ENCODE measurements at regions not wholly inside any gene's neighbourhood (a gene's known extent, or its start where the extent isn't known, plus 50 kb on each side); places are given as distances from the start of the nearest gene placed in this dataset.

- no peak overlapping the region for H3K4me3 ChIP-seq (ENCODE audit: low read length)
- DNase-seq (ENCODE audit: low read depth) = no peak
- TF ChIP-seq CTCF (conservative IDR thresholded peaks at IDR 0.05; ENCODE audit: low read length) = no peak
Observed at GRCh38 chr14:34350903-34351302, 111.1 kb downstream of the SPTSSA start.

- no peak overlapping the region for H3K4me3 ChIP-seq (ENCODE audit: low read length)
- no peak for TF ChIP-seq CTCF (conservative IDR thresholded peaks at IDR 0.05; ENCODE audit: low read length)
- DNase-seq (ENCODE audit: low read depth) = no peak
Observed at GRCh38 chr14:34348592-34348991, 113.4 kb downstream of the SPTSSA start.

- no peak for TF ChIP-seq CTCF (conservative IDR thresholded peaks at IDR 0.05; ENCODE audit: low read length)
- no peak for DNase-seq (ENCODE audit: low read depth)
- no peak overlapping the region for H3K4me3 ChIP-seq (ENCODE audit: low read length)
Observed at GRCh38 chr14:34347683-34348082, 114.4 kb downstream of the SPTSSA start.

- no peak for DNase-seq (ENCODE audit: low read depth)
- no peak for TF ChIP-seq CTCF (conservative IDR thresholded peaks at IDR 0.05; ENCODE audit: low read length)
- no peak overlapping the region for H3K4me3 ChIP-seq (ENCODE audit: low read length)
Observed at GRCh38 chr14:34345718-34346465, 116.1 kb downstream of the SPTSSA start.

GRCh38 chr14:34344318-34344717, 117.7 kb downstream of the SPTSSA start:
- no peak for TF ChIP-seq CTCF (conservative IDR thresholded peaks at IDR 0.05; ENCODE audit: low read length)
- DNase-seq (ENCODE audit: low read depth) = no peak
- H3K4me3 ChIP-seq (ENCODE audit: low read length) = no peak overlapping the region

GRCh38 chr14:34340025-34340625, 121.9 kb downstream of the SPTSSA start:
- no peak for TF ChIP-seq CTCF (conservative IDR thresholded peaks at IDR 0.05; ENCODE audit: low read length)
- DNase-seq (ENCODE audit: low read depth) = peak; percentile 9
- no peak overlapping the region for H3K4me3 ChIP-seq (ENCODE audit: low read length)

- TF ChIP-seq CTCF (conservative IDR thresholded peaks at IDR 0.05; ENCODE audit: low read length) = no peak
- H3K4me3 ChIP-seq (ENCODE audit: low read length) = no peak overlapping the region
- DNase-seq (ENCODE audit: low read depth) = no peak
Observed at GRCh38 chr14:34338056-34338455, 124.0 kb downstream of the SPTSSA start.
